ES-I3 (cell line): ENCODE measurements at regions not wholly inside any gene's neighbourhood (a gene's known extent, or its start where the extent isn't known, plus 50 kb on each side); places are given as distances from the start of the nearest gene placed in this dataset.

ENCODE experiments used
- H3K36me3 ChIP-seq: 2 replicates; pipeline ENCODE4 v1.6.1; 2013; ENCODE audit warnings: mild to moderate bottlenecking, low read length, control low read depth, moderate library complexity; ENCODE audit not compliant: insufficient read depth
- H3K4me1 ChIP-seq: 2 replicates; pipeline ENCODE4 v1.6.1; 2013; ENCODE audit warnings: mild to moderate bottlenecking, control low read depth, low read length; ENCODE audit not compliant: insufficient read depth
- H3K9ac ChIP-seq: 2 replicates; pipeline ENCODE4 v1.6.1; 2013; ENCODE audit warnings: low read depth, mild to moderate bottlenecking, low read length, moderate library complexity
- H3K9me3 ChIP-seq: 2 replicates; pipeline ENCODE4 v1.6.1; 2013; ENCODE audit warnings: mild to moderate bottlenecking, low read length, moderate library complexity; ENCODE audit not compliant: control insufficient read depth, insufficient read depth

DNA sequence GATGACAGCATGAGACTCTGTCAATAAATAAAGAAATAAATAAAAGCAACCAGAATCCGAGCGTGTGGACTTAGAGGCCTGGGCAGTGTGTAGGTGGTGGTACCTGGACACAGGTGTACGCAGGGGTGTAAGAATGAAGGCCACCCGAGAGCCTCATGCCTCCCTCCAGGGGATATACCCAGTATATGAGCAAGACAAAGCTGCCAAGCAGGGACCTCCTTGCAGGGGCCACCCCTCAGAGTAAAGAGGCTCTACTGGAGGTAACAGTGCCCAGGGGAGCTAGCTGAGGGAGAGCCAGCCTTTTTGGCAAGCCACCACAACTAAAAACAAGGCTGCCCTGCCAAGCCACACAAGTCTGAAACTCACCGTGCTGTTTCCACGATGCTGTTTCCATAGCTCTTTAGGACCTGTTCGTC, 179.2 kb upstream of the RAB4A start:
- H3K9ac ChIP-seq: no peak overlapping the region
- H3K36me3 ChIP-seq: no peaks in the 10 kb centered on the region
- peaks cover 6% of the 10 kb centered on the region; the same call in 1 of the 2 replicates for H3K9me3 ChIP-seq
- H3K4me1 ChIP-seq: peaks cover 39% of the 10 kb centered on the region

GRCh38 chr1:229092377-229093237, 178.3 kb upstream of the RAB4A start:
- no peaks in the 10 kb centered on the region for H3K36me3 ChIP-seq
- H3K4me1 ChIP-seq: peaks cover 38% of the 10 kb centered on the region

DNA sequence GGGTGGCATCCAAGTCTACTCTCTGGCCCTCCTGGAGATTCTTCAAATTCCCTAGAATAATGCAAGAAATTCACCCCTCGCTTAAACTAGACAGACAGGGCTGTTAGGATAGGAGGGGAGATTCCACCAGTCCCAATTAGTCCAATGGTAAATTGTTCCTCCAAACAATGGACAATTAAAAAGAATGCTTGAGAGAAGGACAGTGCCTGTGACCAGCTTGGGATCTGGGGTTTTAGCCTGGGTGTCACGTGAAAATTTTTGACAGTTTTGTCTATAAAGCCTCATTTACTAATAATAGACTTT, 177.7 kb upstream of the RAB4A start:
- H3K9ac ChIP-seq: no peak overlapping the region
- peaks cover 6% of the 10 kb centered on the region; the same call in 1 of the 2 replicates for H3K9me3 ChIP-seq
- H3K4me1 ChIP-seq: peaks cover 38% of the 10 kb centered on the region
- no peaks in the 10 kb centered on the region for H3K36me3 ChIP-seq

More at GRCh38 chr1:229092377-229093237, 178.3 kb upstream of the RAB4A start:
- no peak overlapping the region for H3K9ac ChIP-seq
- peaks cover 6% of the 10 kb centered on the region; the same call in 1 of the 2 replicates for H3K9me3 ChIP-seq

DNA sequence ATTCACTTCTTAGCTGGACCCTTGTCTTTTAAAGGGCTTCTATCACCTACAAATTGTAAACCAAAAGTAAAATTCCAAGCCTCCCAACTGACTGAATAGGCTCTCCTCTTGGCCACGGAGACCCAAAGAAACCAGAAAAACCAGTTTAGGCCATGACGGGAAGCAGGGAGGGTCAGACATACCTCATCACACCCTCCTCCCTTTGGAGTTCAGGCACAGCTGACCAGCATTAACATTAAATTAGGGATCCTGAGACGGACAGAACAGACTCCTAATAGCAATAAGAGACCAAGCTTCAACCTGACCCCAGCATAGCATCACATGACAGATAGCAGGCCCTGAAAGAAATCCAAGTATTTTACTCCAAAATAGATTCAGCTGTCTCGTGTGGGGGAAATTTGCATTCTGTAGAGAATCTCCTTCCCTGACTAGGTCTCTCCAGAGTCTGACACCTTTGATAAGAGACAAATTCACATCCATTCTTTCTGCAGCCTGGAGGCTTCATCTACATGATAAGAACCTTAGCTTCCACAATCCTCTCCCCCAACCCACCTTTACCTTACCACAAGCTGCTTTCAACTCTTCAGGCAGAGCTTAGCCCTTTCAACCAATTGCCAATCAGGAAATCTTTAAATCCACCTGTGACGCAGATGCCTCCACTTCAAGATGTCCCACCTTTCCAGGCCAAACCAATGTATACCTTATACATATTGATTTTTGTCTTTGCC, 177.1 kb upstream of the RAB4A start:
- Histone ChIP-seq H3K9ac (no peak overlapping the region), H3K4me1 (peaks cover 34% of the 10 kb centered on the region), H3K9me3 (peaks cover 6% of the 10 kb centered on the region; the same call in 1 of the 2 replicates), H3K36me3 (no peaks in the 10 kb centered on the region)

DNA sequence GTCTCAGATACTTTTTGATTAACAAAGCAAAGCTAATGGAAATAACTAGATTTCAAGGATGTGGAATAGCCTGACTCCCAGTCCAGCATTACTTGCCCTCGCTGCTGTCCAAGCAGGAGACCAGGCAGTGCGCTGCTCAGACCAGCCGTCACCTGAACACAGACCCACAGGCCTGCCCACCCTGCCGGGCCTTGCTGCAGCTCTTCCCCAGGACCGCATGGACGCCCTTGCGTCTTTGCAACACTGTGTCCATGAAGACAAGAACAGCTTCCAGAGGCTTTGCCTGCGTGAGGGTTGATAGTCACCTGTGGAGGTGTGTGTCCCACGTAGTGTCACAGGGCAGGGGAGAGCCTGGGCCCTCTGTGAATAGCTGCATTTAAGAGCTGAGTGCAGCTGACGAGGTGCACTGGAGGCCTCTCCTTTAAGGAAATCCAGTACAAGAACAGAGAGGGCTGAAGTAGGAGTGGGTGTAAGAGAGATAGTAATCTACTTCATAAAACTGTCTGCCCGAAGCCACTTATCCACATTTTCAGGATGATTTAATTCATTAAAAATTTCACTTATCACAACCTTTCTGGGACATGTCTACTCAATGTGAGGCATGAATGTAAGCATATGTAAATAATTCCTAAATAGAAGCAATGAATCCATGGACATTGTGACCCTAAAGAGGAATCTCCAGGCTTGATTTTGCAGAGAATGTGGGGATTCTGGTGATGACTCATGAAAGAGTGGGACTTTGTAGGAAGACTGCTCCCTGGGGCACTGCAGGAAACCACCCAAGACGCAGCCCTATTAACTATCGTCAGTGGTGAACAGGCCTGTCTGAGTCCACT, 176.2 kb upstream of the RAB4A start:
- no peak overlapping the region for H3K9ac ChIP-seq
- H3K36me3 ChIP-seq: no peaks in the 10 kb centered on the region
- peaks cover 40% of the 10 kb centered on the region for H3K4me1 ChIP-seq
- peaks cover 6% of the 10 kb centered on the region; the same call in 1 of the 2 replicates for H3K9me3 ChIP-seq

DNA sequence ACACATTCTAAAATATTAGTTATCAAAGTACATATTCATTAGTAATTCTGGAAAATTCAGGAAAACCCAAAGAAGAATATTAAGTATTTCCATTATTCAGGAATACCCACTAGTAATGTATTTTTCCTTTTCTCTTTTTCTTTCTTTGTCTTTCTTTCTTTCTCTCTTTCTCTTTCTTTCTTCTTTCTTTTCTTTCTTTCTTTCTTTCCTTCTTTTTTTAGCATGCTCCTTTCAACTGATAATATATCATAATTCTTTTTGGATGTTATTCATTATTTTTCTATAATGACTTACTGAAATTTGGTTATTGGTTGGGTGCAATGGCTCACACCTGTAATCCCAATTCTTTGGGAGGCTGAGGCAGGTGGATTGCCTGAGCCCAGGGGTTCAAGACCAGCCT, 175.6 kb upstream of the RAB4A start:
- Histone ChIP-seq H3K9ac (no peak overlapping the region), H3K4me1 (peaks cover 40% of the 10 kb centered on the region), H3K9me3 (peaks cover 6% of the 10 kb centered on the region; the same call in 1 of the 2 replicates), H3K36me3 (no peaks in the 10 kb centered on the region)

GRCh38 chr1:229097356-229097755, 173.6 kb upstream of the RAB4A start:
- peaks cover 28% of the 10 kb centered on the region for H3K4me1 ChIP-seq
- H3K9me3 ChIP-seq: peaks cover 6% of the 10 kb centered on the region; the same call in 1 of the 2 replicates
- H3K9ac ChIP-seq: no peak overlapping the region
- H3K36me3 ChIP-seq: no peaks in the 10 kb centered on the region

DNA sequence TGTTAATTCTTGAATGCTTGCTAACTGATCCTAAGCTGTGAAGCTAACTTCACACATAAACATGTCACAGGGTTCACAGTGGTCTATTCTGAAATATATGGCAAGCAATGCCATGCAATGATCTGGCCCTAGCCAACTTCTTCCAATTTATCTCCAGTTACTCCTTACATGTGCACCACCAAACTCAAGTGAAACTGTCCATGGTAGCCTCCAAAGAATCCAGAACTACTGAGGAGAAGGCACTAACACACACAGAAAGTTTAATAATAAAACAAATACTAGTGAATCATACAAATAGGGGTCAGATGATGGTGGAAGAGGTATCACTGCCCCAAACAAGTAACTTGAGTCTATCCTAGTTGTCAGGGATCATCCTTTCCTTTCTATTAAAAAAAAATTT, 172.6 kb upstream of the RAB4A start:
- peaks cover 6% of the 10 kb centered on the region; the same call in 1 of the 2 replicates for H3K9me3 ChIP-seq
- no peaks in the 10 kb centered on the region for H3K36me3 ChIP-seq
- peaks cover 18% of the 10 kb centered on the region for H3K4me1 ChIP-seq
- H3K9ac ChIP-seq: no peak overlapping the region

- peaks cover 11% of the 10 kb centered on the region for H3K4me1 ChIP-seq
- no peak overlapping the region for H3K9ac ChIP-seq
- H3K9me3 ChIP-seq: peaks cover 6% of the 10 kb centered on the region; the same call in 1 of the 2 replicates
- H3K36me3 ChIP-seq: no peaks in the 10 kb centered on the region
Observed at GRCh38 chr1:229098903-229099578, 171.9 kb upstream of the RAB4A start.

GRCh38 chr1:229101011-229101871, 169.7 kb upstream of the RAB4A start:
- no peak overlapping the region for H3K9ac ChIP-seq
- peaks cover 6% of the 10 kb centered on the region; the same call in 1 of the 2 replicates for H3K4me1 ChIP-seq
- peaks cover under 1% of the 10 kb centered on the region; the same call in 1 of the 2 replicates for H3K9me3 ChIP-seq
- H3K36me3 ChIP-seq: no peaks in the 10 kb centered on the region

GRCh38 chr1:229102741-229103391, 168.0 kb upstream of the RAB4A start:
- H3K4me1 ChIP-seq: peaks cover 6% of the 10 kb centered on the region; the same call in 1 of the 2 replicates
- no peaks in the 10 kb centered on the region for H3K36me3 ChIP-seq
- H3K9ac ChIP-seq: no peak overlapping the region
- H3K9me3 ChIP-seq: no peaks in the 10 kb centered on the region

DNA sequence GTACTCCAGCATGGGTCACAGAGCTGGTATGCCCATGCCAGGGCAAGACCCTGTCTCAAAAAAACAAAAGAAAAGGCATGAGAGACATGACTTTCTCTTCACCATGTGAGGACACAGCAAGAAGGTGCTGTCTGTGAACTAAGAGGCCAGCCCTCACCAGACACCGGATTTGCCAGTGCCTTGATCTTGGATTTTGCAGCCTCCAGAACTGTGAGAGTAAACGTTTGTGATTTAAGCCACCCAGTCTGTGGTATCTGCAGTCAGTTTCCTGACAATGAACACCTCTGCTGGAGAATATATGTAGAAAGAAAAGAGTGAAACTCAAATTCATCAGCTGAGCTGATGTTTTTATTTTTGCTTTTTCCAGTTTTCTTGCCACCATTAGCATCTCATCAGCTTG, 166.3 kb upstream of the RAB4A start:
- peaks cover 14% of the 10 kb centered on the region for H3K4me1 ChIP-seq
- H3K36me3 ChIP-seq: no peaks in the 10 kb centered on the region
- no peak overlapping the region for H3K9ac ChIP-seq
- H3K9me3 ChIP-seq: no peaks in the 10 kb centered on the region

- H3K36me3 ChIP-seq: no peaks in the 10 kb centered on the region
- no peaks in the 10 kb centered on the region for H3K9me3 ChIP-seq
- peaks cover 14% of the 10 kb centered on the region for H3K4me1 ChIP-seq
- H3K9ac ChIP-seq: no peak overlapping the region
Observed at GRCh38 chr1:229105109-229105508, 165.8 kb upstream of the RAB4A start.
